ENCODE measurements at regions not wholly inside any gene's neighbourhood (a gene's known extent, or its start where the extent isn't known, plus 50 kb on each side); places are given as distances from the start of the nearest gene placed in this dataset.

GRCh38 chr11:92682136-92682535, 287.3 kb upstream of the MTNR1B start:
- no peak overlapping the region for H4K91ac ChIP-seq (ENCODE audit: insufficient read length, low read depth, low read length)
- no peaks in the 10 kb centered on the region for H3K79me1 ChIP-seq (ENCODE audit: insufficient read depth, low read depth, low read length, poor library complexity, severe bottlenecking)
- H4K20me1 ChIP-seq (ENCODE audit: control insufficient read depth, insufficient read depth, insufficient read length): no peaks in the 10 kb centered on the region
- WGBS (ENCODE audit: extremely low coverage, insufficient read length, low lambda C conversion rate): no CpG with 5 or more reads among the region's 4 CpGs
- H3K27me3 Mint-ChIP-seq (ENCODE audit: low read depth): no peaks in the 10 kb centered on the region
- H2BK20ac ChIP-seq (ENCODE audit: low read depth, low read length, poor library complexity, severe bottlenecking): no peak overlapping the region
- no peak for DNase-seq
- no peak overlapping the region for H3K56ac ChIP-seq (ENCODE audit: insufficient read length, low read depth, low read length)
- no peak overlapping the region for H2BK12ac ChIP-seq (ENCODE audit: insufficient read length, low read depth, low read length)
- no peaks in the 10 kb centered on the region for H3K79me2 ChIP-seq (ENCODE audit: insufficient read depth, low read length)
- no peak overlapping the region; a peak in 1 of 7 replicates for H3K27ac Mint-ChIP-seq
- no peak overlapping the region for H2AK5ac ChIP-seq (ENCODE audit: insufficient read length, low read length)
- H2BK15ac ChIP-seq (ENCODE audit: low read depth, low read length): no peak overlapping the region
- H3K4me1 ChIP-seq (ENCODE audit: insufficient read depth, low read length): no peaks in the 10 kb centered on the region; the same call in 1 of the 2 replicates
- no peaks in the 10 kb centered on the region for H3K9me3 ChIP-seq (ENCODE audit: control insufficient read depth, low read depth, low read length)
- no peak overlapping the region for H3K4me3 Mint-ChIP-seq
- H3K23ac ChIP-seq (ENCODE audit: insufficient read length, low read depth, low read length): no peak overlapping the region
- TF ChIP-seq CTCF (conservative IDR thresholded peaks at IDR 0.05): no peak
- peaks cover 3 to 6% of the 10 kb centered on the region in 2 experiments; a peak in 2 of 4 replicates for H3K4me1 Mint-ChIP-seq
- no peak overlapping the region for H3K4me2 ChIP-seq (ENCODE audit: insufficient read depth, insufficient read length, low read length)
- H3K27me3 ChIP-seq (ENCODE audit: insufficient read depth, low read length): no peaks in the 10 kb centered on the region
- no peak overlapping the region for H3K14ac ChIP-seq (ENCODE audit: insufficient read depth, low read length)
- H3K4ac ChIP-seq (ENCODE audit: low read depth, low read length): no peak overlapping the region
- no peak overlapping the region for H2BK120ac ChIP-seq (ENCODE audit: low read depth, low read length, poor library complexity, severe bottlenecking)
- H3K36me3 Mint-ChIP-seq (ENCODE audit: insufficient read depth in 1 of 3, low read depth in 3 of 3): peaks cover 0 to 10% (median 6%) of the 10 kb centered on the region in 3 experiments; a peak in 4 of 7 replicates
- H4K8ac ChIP-seq (replicated peaks; ENCODE audit: insufficient read length, low read depth, low read length): no peak overlapping the region
- peaks cover 4% of the 10 kb centered on the region in 2 experiments; a peak in 4 of 5 replicates for H3K9me3 Mint-ChIP-seq
- H2BK5ac ChIP-seq (ENCODE audit: insufficient read length, low read length): no peak overlapping the region
- H3K9ac ChIP-seq (ENCODE audit: extremely low read depth, insufficient read length, low read length): no peak overlapping the region
- H3K23me2 ChIP-seq (ENCODE audit: insufficient read length, low read depth, low read length, poor library complexity, severe bottlenecking): no peaks in the 10 kb centered on the region
- H3K18ac ChIP-seq (ENCODE audit: insufficient read length, low read depth, low read length): peak overlapping the region; percentile 17
- no peak overlapping the region for H4K5ac ChIP-seq (ENCODE audit: insufficient read length, low read depth, low read length)
- no peak overlapping the region for H2AFZ ChIP-seq (ENCODE audit: low read length)
- H3T11ph ChIP-seq (ENCODE audit: low read length): no peak overlapping the region
- no peak overlapping the region for H3K27ac ChIP-seq (ENCODE audit: insufficient read length, low read depth, low read length)
